Astrocyte (in vitro differentiated cells and primary cell): ENCODE measurements at regions not wholly inside any gene's neighbourhood (a gene's known extent, or its start where the extent isn't known, plus 50 kb on each side); places are given as distances from the start of the nearest gene placed in this dataset.

Experiments
- DNase-seq: peaks from one replicate; pipeline ENCODE4 v3.0.0-alpha.2; 2010; ENCODE audit warnings: low read depth
- FAIRE-seq: peaks from 2 replicates; lab custom pipeline; 2011; peaks lifted over from hg19 to GRCh38; lab: Jason Lieb, UNC
- H2AFZ ChIP-seq: 2 replicates; pipeline ENCODE4 v1.6.0; 2012; ENCODE audit warnings: low read depth, low read length, inconsistent platforms
- H3K27ac ChIP-seq: 2 replicates; pipeline ENCODE4 v1.5.1; 2011; ENCODE audit warnings: low read depth, low read length, inconsistent platforms
- H3K27me3 ChIP-seq: 2 replicates; pipeline ENCODE4 v1.6.0; 2011; ENCODE audit warnings: low read length, inconsistent platforms; ENCODE audit not compliant: insufficient read depth
- H3K36me3 ChIP-seq: 2 replicates; pipeline ENCODE4 v1.5.1; 2011; ENCODE audit warnings: low read length, inconsistent platforms; ENCODE audit not compliant: insufficient read depth
- H3K4me1 ChIP-seq: 2 replicates; pipeline ENCODE4 v1.5.1; 2011; ENCODE audit warnings: low read length, inconsistent platforms; ENCODE audit not compliant: insufficient read depth
- H3K4me2 ChIP-seq: 2 replicates; pipeline ENCODE4 v1.6.0; 2012; ENCODE audit warnings: low read length, inconsistent platforms
- H3K4me3 ChIP-seq: 2 replicates; pipeline ENCODE4 v1.5.1; 2011; ENCODE audit warnings: low read depth, mild to moderate bottlenecking, low read length, inconsistent platforms; ENCODE audit not compliant: insufficient read depth
- H3K79me2 ChIP-seq: 2 replicates; pipeline ENCODE4 v1.6.0; 2012; ENCODE audit warnings: mild to moderate bottlenecking, low read length, inconsistent platforms; ENCODE audit not compliant: insufficient read depth
- H3K9ac ChIP-seq: 2 replicates; pipeline ENCODE4 v1.6.0; 2012; ENCODE audit warnings: mild to moderate bottlenecking, low read length, inconsistent platforms
- H3K9me3 ChIP-seq: 2 replicates; pipeline ENCODE4 v1.5.1; 2012; ENCODE audit warnings: low read depth, mild to moderate bottlenecking, low read length, inconsistent platforms; ENCODE audit not compliant: insufficient read depth
- H4K20me1 ChIP-seq: 2 replicates; pipeline ENCODE4 v1.6.0; 2012; ENCODE audit warnings: low read length, inconsistent platforms; ENCODE audit not compliant: insufficient read depth
- H3K27ac Mint-ChIP-seq: one replicate; pipeline ENCODE4 v1.8.0; 2021; ENCODE audit warnings: mild to moderate bottlenecking, mixed read lengths; ENCODE audit not compliant: unreplicated experiment
- H3K27me3 Mint-ChIP-seq: one replicate; pipeline ENCODE4 v1.8.0; 2021; ENCODE audit warnings: low read depth, mixed read lengths; ENCODE audit not compliant: unreplicated experiment
- H3K36me3 Mint-ChIP-seq: one replicate; pipeline ENCODE4 v1.8.0; 2021; ENCODE audit warnings: low read depth, mixed read lengths; ENCODE audit not compliant: unreplicated experiment
- H3K4me1 Mint-ChIP-seq: one replicate; pipeline ENCODE4 v1.8.0; 2021; ENCODE audit warnings: low read depth, mixed read lengths; ENCODE audit not compliant: unreplicated experiment
- H3K4me3 Mint-ChIP-seq: one replicate; pipeline ENCODE4 v1.8.0; 2021; ENCODE audit warnings: mild to moderate bottlenecking, moderate library complexity, mixed read lengths; ENCODE audit not compliant: unreplicated experiment
- H3K9me3 Mint-ChIP-seq: one replicate; pipeline ENCODE4 v1.8.0; 2021; ENCODE audit warnings: mild to moderate bottlenecking, mixed read lengths; ENCODE audit not compliant: unreplicated experiment
- CTCF ChIP-seq: IDR thresholded peaks from 2 replicates; pipeline ENCODE4 v1.5.1; 2011; ENCODE audit warnings: low read depth, mild to moderate bottlenecking, inconsistent platforms, low read length, moderate library complexity; ENCODE audit not compliant: insufficient read depth
- EZH2 ChIP-seq: IDR thresholded peaks from 2 replicates; pipeline ENCODE4 v1.6.1; 2012; ENCODE audit warnings: mild to moderate bottlenecking, low read length, inconsistent platforms; ENCODE audit not compliant: insufficient read depth

GRCh38 chr6:91449539-91449938 lies 862.7 kb upstream of the MAP3K7 start:
- H3K9ac ChIP-seq, result no peak overlapping the region
- H3K4me1 ChIP-seq, result no peaks in the 10 kb centered on the region
- no peak overlapping the region for H2AFZ ChIP-seq
- H3K4me3 Mint-ChIP-seq, result no peak overlapping the region
- H3K9me3 ChIP-seq, result no peaks in the 10 kb centered on the region
- no peak overlapping the region for H3K4me2 ChIP-seq
- H3K36me3 Mint-ChIP-seq, result no peaks in the 10 kb centered on the region
- no peak overlapping the region for H3K4me3 ChIP-seq
- H3K27me3 ChIP-seq, result no peaks in the 10 kb centered on the region
- no peaks in the 10 kb centered on the region for H3K36me3 ChIP-seq
- peak; percentile 14 for DNase-seq
- no peaks in the 10 kb centered on the region for H4K20me1 ChIP-seq
- no peak for FAIRE-seq
- TF ChIP-seq CTCF, result no peak
- TF ChIP-seq EZH2, result no peak
- no peak overlapping the region for H3K27ac Mint-ChIP-seq
- H3K4me1 Mint-ChIP-seq, result peaks cover 3% of the 10 kb centered on the region
- H3K79me2 ChIP-seq, result no peaks in the 10 kb centered on the region
- no peaks in the 10 kb centered on the region for H3K27me3 Mint-ChIP-seq
- no peaks in the 10 kb centered on the region for H3K9me3 Mint-ChIP-seq
- H3K27ac ChIP-seq, result no peak overlapping the region

GRCh38 chr6:91447530-91448254 lies 860.8 kb upstream of the MAP3K7 start:
- H3K9ac ChIP-seq, result no peak overlapping the region
- no peaks in the 10 kb centered on the region for H3K9me3 ChIP-seq
- H4K20me1 ChIP-seq, result no peaks in the 10 kb centered on the region
- no peaks in the 10 kb centered on the region for H3K27me3 ChIP-seq
- no peak overlapping the region for H2AFZ ChIP-seq
- H3K4me1 ChIP-seq, result no peaks in the 10 kb centered on the region
- H3K27me3 Mint-ChIP-seq, result no peaks in the 10 kb centered on the region
- H3K4me3 ChIP-seq, result no peak overlapping the region
- FAIRE-seq (no peak), DNase-seq (no peak)
- TF ChIP-seq EZH2, result no peak
- no peak for TF ChIP-seq CTCF
- H3K9me3 Mint-ChIP-seq, result peaks cover 3% of the 10 kb centered on the region
- H3K4me2 ChIP-seq, result no peak overlapping the region
- no peak overlapping the region for H3K27ac Mint-ChIP-seq
- peaks cover 3% of the 10 kb centered on the region for H3K4me1 Mint-ChIP-seq
- H3K27ac ChIP-seq, result no peak overlapping the region
- H3K36me3 ChIP-seq, result no peaks in the 10 kb centered on the region
- no peak overlapping the region for H3K4me3 Mint-ChIP-seq
- no peaks in the 10 kb centered on the region for H3K79me2 ChIP-seq
- no peaks in the 10 kb centered on the region for H3K36me3 Mint-ChIP-seq

GRCh38 chr6:91447081-91447480 lies 860.2 kb upstream of the MAP3K7 start:
- no peak for TF ChIP-seq EZH2
- no peak for TF ChIP-seq CTCF
- no peaks in the 10 kb centered on the region for H3K27me3 Mint-ChIP-seq
- Histone ChIP-seq H3K79me2 (no peaks in the 10 kb centered on the region), H3K4me1 (no peaks in the 10 kb centered on the region), H3K27ac (no peak overlapping the region), H3K4me3 (no peak overlapping the region), H3K9me3 (no peaks in the 10 kb centered on the region), H3K4me2 (no peak overlapping the region), H3K9ac (no peak overlapping the region), H3K27me3 (no peaks in the 10 kb centered on the region), H3K36me3 (no peaks in the 10 kb centered on the region), H4K20me1 (no peaks in the 10 kb centered on the region), H2AFZ (no peak overlapping the region)
- H3K27ac Mint-ChIP-seq, result no peak overlapping the region
- peaks cover 3% of the 10 kb centered on the region for H3K4me1 Mint-ChIP-seq
- DNase-seq (no peak), FAIRE-seq (no peak)
- H3K4me3 Mint-ChIP-seq, result no peak overlapping the region
- peaks cover 3% of the 10 kb centered on the region for H3K9me3 Mint-ChIP-seq
- H3K36me3 Mint-ChIP-seq, result no peaks in the 10 kb centered on the region
